DOHH2 (cell line): ENCODE measurements at regions not wholly inside any gene's neighbourhood (a gene's known extent, or its start where the extent isn't known, plus 50 kb on each side); places are given as distances from the start of the nearest gene placed in this dataset.

Experiments used
- EZH2phosphoT487 ChIP-seq: fragments of 200-600 bp; sonication (generic); IDR thresholded peaks from 2 replicates; pipeline ENCODE4 v1.6.1; 2017; ENCODE audit warnings: borderline replicate concordance, mild to moderate bottlenecking, antibody characterized with exemption, low read length, moderate library complexity, mixed read lengths
- TF ChIP-seq, protein P1 (sequence below): fragments of 200-600 bp; sonication (generic); IDR thresholded peaks from one replicate; pipeline ENCODE4 v1.5.1; 2014; ENCODE audit warnings: antibody characterized with exemption, mild to moderate bottlenecking, low read depth, low read length; ENCODE audit not compliant: poor library complexity, severe bottlenecking

DNA sequence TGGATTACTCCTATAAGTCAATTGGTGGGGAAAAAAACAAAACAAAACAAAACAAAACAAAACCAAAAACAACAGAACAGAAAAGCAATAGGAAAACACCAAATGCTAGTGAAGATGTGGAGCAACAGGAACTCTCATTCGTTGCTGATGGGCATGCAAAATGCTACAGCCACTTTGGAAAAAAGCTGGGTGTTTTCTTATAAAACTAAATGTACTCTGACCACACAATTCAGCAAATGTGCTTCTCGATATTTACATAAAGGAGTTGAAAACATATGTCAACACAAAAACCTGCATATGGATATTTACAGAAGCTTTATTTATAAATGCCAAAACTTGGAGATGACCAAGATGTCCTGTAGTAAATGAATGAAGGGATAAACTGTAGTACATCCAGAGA lies 703.6 kb upstream of the FAM241A start:
- TF ChIP-seq, protein P1, sequence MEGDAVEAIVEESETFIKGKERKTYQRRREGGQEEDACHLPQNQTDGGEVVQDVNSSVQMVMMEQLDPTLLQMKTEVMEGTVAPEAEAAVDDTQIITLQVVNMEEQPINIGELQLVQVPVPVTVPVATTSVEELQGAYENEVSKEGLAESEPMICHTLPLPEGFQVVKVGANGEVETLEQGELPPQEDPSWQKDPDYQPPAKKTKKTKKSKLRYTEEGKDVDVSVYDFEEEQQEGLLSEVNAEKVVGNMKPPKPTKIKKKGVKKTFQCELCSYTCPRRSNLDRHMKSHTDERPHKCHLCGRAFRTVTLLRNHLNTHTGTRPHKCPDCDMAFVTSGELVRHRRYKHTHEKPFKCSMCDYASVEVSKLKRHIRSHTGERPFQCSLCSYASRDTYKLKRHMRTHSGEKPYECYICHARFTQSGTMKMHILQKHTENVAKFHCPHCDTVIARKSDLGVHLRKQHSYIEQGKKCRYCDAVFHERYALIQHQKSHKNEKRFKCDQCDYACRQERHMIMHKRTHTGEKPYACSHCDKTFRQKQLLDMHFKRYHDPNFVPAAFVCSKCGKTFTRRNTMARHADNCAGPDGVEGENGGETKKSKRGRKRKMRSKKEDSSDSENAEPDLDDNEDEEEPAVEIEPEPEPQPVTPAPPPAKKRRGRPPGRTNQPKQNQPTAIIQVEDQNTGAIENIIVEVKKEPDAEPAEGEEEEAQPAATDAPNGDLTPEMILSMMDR: no peak
- no peak for TF ChIP-seq EZH2phosphoT487
